Coronary artery (tissue), 2 donors: ENCODE measurements at regions not wholly inside any gene's neighbourhood (a gene's known extent, or its start where the extent isn't known, plus 50 kb on each side); places are given as distances from the start of the nearest gene placed in this dataset.

Experiments
- DNase-seq: peaks from one replicate; pipeline ENCODE4 v3.0.0-alpha.2; 2017; ENCODE audit warnings: low spot score
- H3K27ac ChIP-seq, 2 donors: fragments of 200-600 bp; sonication (generic); one replicate each; pipeline ENCODE4 v1.5.1; 2016 to 2019
- H3K4me3 ChIP-seq: fragments of 200-600 bp; sonication (generic); 2 replicates; pipeline ENCODE4 v1.5.1; 2016; ENCODE audit warnings: mild to moderate bottlenecking, moderate library complexity
- TF ChIP-seq, protein P1 (sequence below): fragments of 200-600 bp; sonication (generic); IDR thresholded peaks from one replicate; pipeline ENCODE4 v1.5.1; 2019; ENCODE audit warnings: antibody characterized with exemption

DNA sequence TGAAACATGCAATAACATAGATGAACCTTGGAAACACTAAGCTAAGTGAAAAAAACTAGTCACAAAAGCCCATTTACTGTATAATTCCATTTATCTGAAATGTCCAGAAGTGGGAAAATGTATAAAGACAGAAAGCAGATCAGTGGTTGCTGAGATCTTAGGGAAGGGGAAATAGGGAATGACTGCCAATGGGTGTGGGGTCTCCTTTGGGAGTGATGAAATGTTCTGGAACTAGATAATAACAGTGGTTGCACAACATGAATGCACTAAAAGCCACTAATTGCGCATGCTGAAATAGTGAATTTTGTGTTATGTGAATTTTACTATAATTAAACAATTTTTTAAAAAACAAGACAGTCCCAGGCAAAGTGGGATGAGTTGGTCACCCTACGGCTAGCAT lies 472.8 kb downstream of the CCDC171 start:
- Histone ChIP-seq H3K27ac (no peak overlapping the region), H3K4me3 (no peak overlapping the region)
- DNase-seq: no peak
- TF ChIP-seq, protein P1, sequence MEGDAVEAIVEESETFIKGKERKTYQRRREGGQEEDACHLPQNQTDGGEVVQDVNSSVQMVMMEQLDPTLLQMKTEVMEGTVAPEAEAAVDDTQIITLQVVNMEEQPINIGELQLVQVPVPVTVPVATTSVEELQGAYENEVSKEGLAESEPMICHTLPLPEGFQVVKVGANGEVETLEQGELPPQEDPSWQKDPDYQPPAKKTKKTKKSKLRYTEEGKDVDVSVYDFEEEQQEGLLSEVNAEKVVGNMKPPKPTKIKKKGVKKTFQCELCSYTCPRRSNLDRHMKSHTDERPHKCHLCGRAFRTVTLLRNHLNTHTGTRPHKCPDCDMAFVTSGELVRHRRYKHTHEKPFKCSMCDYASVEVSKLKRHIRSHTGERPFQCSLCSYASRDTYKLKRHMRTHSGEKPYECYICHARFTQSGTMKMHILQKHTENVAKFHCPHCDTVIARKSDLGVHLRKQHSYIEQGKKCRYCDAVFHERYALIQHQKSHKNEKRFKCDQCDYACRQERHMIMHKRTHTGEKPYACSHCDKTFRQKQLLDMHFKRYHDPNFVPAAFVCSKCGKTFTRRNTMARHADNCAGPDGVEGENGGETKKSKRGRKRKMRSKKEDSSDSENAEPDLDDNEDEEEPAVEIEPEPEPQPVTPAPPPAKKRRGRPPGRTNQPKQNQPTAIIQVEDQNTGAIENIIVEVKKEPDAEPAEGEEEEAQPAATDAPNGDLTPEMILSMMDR: no peak

DNA sequence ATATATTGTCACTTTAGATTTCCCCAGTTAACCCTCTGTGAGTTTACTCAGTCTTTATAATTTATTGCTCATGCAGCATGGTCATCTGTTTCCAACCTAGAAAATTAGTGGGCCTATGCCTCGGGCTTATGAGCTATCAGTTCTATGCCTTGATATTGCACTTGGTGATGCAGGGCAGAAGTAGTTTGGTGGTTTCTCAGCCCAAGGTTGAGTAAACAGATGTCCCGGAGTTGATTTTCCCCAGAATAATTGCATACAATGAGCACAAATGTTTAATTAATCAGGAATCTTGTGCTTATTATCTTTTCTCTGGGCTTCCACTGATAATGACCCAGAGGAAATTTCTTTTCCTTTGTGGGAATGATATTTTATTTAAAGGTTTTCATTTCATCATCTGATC lies 474.0 kb downstream of the CCDC171 start:
- Histone ChIP-seq H3K4me3 (no peak overlapping the region), H3K27ac (no peak overlapping the region)
- no peak for DNase-seq
- TF ChIP-seq, protein P1: no peak

- no peak for DNase-seq
Measured at GRCh38 chr9:16028548-16028947, 475.7 kb downstream of the CCDC171 start.

DNA sequence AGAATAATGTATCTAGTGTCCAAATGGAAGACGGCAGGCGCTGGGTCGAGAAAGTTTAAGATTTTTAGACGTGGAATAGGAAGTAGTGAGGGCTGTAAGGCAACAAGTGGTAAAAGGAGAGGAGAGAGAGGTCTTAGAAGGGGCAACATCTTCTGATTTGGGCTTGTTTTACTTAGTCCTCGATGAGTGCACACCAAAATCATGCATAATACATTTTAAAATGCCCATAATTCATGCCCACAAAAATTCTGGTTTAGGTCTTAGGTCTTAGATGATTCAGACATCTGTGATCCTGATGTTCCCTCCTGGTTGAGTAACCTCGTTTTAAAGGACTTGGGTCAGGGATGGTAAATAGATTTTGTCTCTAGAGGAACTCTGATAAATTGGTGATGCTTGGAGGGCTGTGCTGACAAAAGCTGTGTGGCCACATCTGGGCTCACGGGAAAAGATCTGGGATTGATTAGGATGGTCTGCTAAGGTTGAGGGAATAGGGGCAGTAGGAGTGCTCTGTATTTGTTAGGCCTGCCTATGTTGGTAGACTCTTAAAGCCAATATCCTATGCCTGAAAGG lies 476.3 kb downstream of the CCDC171 start:
- H3K27ac ChIP-seq: no peak overlapping the region
- TF ChIP-seq, protein P1: no peak
- H3K4me3 ChIP-seq: no peak overlapping the region
- no peak for DNase-seq

More at GRCh38 chr9:16028548-16028947, 475.7 kb downstream of the CCDC171 start:
- TF ChIP-seq, protein P1: no peak
- no peak overlapping the region for H3K27ac ChIP-seq
- no peak overlapping the region for H3K4me3 ChIP-seq

DNA sequence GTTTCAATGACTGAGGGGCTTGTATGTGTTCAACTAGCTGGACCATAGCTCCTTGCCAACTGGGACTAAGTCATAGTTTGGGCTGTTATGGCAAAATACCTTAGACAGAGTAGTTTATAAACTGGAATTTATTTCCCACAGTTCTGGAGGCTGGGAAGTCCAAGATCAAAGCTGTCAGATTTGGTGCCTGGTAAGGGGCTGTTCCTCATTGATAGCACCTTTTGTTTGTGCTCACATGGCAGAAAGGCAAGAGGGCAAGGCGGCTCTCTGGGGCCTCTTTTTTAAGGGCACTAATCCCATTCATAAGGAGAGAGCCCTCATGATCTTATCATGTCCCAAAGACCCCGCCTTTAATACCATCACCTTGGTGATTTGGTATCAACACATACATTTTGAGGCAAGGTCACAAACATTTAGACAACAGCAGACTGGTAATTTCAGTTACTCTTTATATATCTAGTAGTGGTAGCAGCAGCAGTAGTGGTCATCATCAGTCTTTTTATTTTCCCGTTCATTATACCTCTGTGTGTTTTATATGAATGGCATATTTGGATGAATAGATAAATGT lies 477.0 kb downstream of the CCDC171 start:
- no peak for DNase-seq
- Histone ChIP-seq H3K4me3 (no peak overlapping the region), H3K27ac (no peak overlapping the region)
- TF ChIP-seq, protein P1: no peak

DNA sequence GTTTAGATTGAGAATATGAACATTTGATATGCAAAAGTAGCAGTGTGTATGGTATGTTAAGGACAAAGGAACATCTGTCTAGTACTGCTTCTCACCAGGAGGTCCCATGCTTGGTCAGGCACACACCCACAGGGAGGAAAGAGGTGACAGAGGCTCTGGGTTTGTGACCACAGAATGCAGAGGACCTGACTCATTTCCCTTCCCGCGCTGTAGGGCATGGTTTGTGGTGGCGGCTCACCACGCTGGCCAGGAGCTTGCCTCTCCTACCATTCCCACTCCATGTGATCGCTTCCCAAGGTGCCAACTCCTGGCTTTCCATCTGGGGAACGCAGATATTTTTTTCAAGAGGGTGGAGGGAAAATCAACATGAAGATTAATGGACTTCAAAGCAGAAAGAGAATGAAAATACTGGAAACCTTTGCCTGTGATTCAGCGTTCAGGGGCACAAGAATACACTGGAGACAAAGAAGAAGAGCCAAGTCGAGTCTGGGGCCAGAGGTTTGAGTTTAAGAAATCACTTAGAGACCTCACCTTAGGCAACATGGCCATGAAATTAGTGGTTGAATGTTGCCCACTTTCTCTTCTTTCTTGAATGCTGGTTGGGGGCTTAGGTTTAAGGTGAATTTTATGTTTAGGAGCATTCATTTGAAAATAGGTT lies 477.8 kb downstream of the CCDC171 start:
- DNase-seq: no peak
- Histone ChIP-seq H3K27ac (no peak overlapping the region), H3K4me3 (no peak overlapping the region)
- TF ChIP-seq, protein P1: no peak

DNA sequence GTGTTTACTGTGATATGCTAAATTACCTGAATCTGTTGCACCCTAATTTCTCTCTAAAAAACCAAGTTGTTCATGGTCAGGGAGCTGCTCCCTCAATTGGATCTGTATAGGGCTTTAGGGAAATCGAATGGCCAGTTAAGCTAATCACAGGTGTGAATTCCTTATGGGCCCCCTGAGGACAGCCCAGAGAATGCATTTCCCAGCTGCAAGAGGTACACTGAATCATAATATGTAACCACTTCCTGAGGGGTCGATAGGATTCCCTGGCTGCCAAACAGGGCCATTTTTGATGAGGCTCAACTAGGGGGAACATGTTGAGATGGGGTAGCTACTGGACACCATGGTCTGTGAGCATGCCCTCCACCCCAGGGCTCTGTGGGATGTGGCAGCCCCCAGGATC lies 478.6 kb downstream of the CCDC171 start:
- TF ChIP-seq, protein P1: no peak
- no peak for DNase-seq
- Histone ChIP-seq H3K4me3 (no peak overlapping the region), H3K27ac (no peak overlapping the region)
